IMR-90 (cell line): ENCODE measurements at regions not wholly inside any gene's neighbourhood (a gene's known extent, or its start where the extent isn't known, plus 50 kb on each side); places are given as distances from the start of the nearest gene placed in this dataset.

Experiments used
- ATAC-seq: fragments of 200-7000 bp; cut with Tn5 transposase; 2 replicates; pipeline ENCODE4 v1.9.1; 2020; ENCODE audit warnings: low read depth, mild to moderate bottlenecking, moderate library complexity
- BruUV-seq: library from RNA; stranded (reverse); fragments of 400-500 nt; replicated peaks from 2 replicates; lab custom pipeline; 2021; lab: Mats Ljungman, UMichigan
- CTCF ChIA-PET: fragments of 300-600 bp; formaldehyde crosslinking; extraction: SDS; loops from one replicate; lab custom pipeline; 2021; ENCODE audit warnings: antibody characterized with exemption; lab: Yijun Ruan, JAX
- POLR2A ChIA-PET: fragments of 300-600 bp; sonication (Branson Sonifier 250); formaldehyde crosslinking; loops from one replicate; lab custom pipeline; 2022; ENCODE audit warnings: antibody characterized with exemption; ENCODE audit not compliant: unreplicated experiment; lab: Charles Lee
- DNase-seq: peaks from one replicate; pipeline ENCODE4 v3.0.0; 2013
- H2AFZ ChIP-seq: replicated peaks from 2 replicates; pipeline ENCODE3; 2013; ENCODE audit warnings: low read length, mild to moderate bottlenecking; ENCODE audit not compliant: poor library complexity
- H2AK5ac ChIP-seq: 2 replicates; pipeline ENCODE4 v1.6.1; 2013; ENCODE audit warnings: low read depth, low read length, inconsistent platforms
- H2AK9ac ChIP-seq: replicated peaks from 2 replicates; pipeline ENCODE3; 2013; ENCODE audit warnings: mild to moderate bottlenecking, low read depth, low read length, moderate library complexity; ENCODE audit not compliant: poor library complexity
- H2BK120ac ChIP-seq: 2 replicates; pipeline ENCODE4 v1.6.1; 2013; ENCODE audit warnings: low read depth, low read length, inconsistent platforms
- H2BK15ac ChIP-seq: 3 replicates; pipeline ENCODE4 v1.6.1; 2013; ENCODE audit warnings: low read depth, low read length, inconsistent platforms
- H2BK20ac ChIP-seq: 2 replicates; pipeline ENCODE4 v1.6.1; 2013; ENCODE audit warnings: low read depth, mild to moderate bottlenecking, inconsistent platforms, low read length, moderate library complexity
- H2BK5ac ChIP-seq: 2 replicates; pipeline ENCODE4 v1.6.1; 2013; ENCODE audit warnings: mild to moderate bottlenecking, low read depth, low read length, inconsistent platforms; ENCODE audit not compliant: poor library complexity, severe bottlenecking
- H3K14ac ChIP-seq: replicated peaks from 2 replicates; pipeline ENCODE4 v1.6.1; 2013; ENCODE audit warnings: low read depth, low read length, inconsistent platforms
- H3K18ac ChIP-seq: 2 replicates; pipeline ENCODE4 v1.6.1; 2013; ENCODE audit warnings: low read depth, low read length, control low read depth
- H3K23ac ChIP-seq: 2 replicates; pipeline ENCODE4 v1.6.1; 2013; ENCODE audit warnings: low read depth, low read length, inconsistent platforms
- H3K27ac ChIP-seq: 2 replicates; pipeline ENCODE4 v1.5.1; 2013; ENCODE audit warnings: mild to moderate bottlenecking, control low read depth, low read length; ENCODE audit not compliant: insufficient read depth
- H3K27me3 ChIP-seq: 2 replicates; pipeline ENCODE4 v1.6.1; 2013; ENCODE audit warnings: low read length; ENCODE audit not compliant: control insufficient read depth, insufficient read depth
- H3K36me3 ChIP-seq: 2 replicates; pipeline ENCODE4 v1.6.1; 2013; ENCODE audit warnings: low read length, mixed read lengths; ENCODE audit not compliant: control insufficient read depth, insufficient read depth
- H3K4ac ChIP-seq: 2 replicates; pipeline ENCODE4 v1.6.1; 2013; ENCODE audit warnings: low read depth, low read length, inconsistent platforms
- H3K4me1 ChIP-seq: 2 replicates; pipeline ENCODE4 v1.6.1; 2013; ENCODE audit warnings: low read length, mixed read lengths; ENCODE audit not compliant: control insufficient read depth, insufficient read depth
- H3K4me2 ChIP-seq: 2 replicates; pipeline ENCODE4 v1.6.1; 2013; ENCODE audit warnings: low read depth, mild to moderate bottlenecking, control low read depth, low read length, moderate library complexity
- H3K4me3 ChIP-seq: 2 replicates; pipeline ENCODE4 v1.5.1; 2013; ENCODE audit warnings: low read depth, mild to moderate bottlenecking, control low read depth, low read length, moderate library complexity; ENCODE audit not compliant: insufficient read depth
- H3K56ac ChIP-seq: 2 replicates; pipeline ENCODE4 v1.6.1; 2013; ENCODE audit warnings: low read length, inconsistent platforms; ENCODE audit not compliant: insufficient read depth; ENCODE audit errors: extremely low read depth
- H3K79me1 ChIP-seq, 2 experiments: 2 replicates each; pipeline ENCODE4 v1.6.1; 2013; ENCODE audit warnings: low read length in 2 of 2, inconsistent platforms in 1 of 2, low read depth in 1 of 2
- H3K9ac ChIP-seq: 2 replicates; pipeline ENCODE4 v1.6.1; 2013; ENCODE audit warnings: low read depth, low read length, control low read depth
- H3K9me1 ChIP-seq: 2 replicates; pipeline ENCODE4 v1.6.1; 2013; ENCODE audit warnings: low read length, inconsistent platforms; ENCODE audit not compliant: insufficient read depth
- H3K9me3 ChIP-seq: 2 replicates; pipeline ENCODE4 v1.6.1; 2013; ENCODE audit warnings: low read length; ENCODE audit not compliant: control insufficient read depth, insufficient read depth
- H4K20me1 ChIP-seq: 2 replicates; pipeline ENCODE4 v1.6.1; 2013; ENCODE audit warnings: low read length, inconsistent platforms; ENCODE audit not compliant: insufficient read depth
- H4K5ac ChIP-seq: 2 replicates; pipeline ENCODE4 v1.6.1; 2013; ENCODE audit warnings: mild to moderate bottlenecking, low read depth, low read length, control low read depth
- H4K8ac ChIP-seq, 2 experiments: 2 replicates each; pipeline ENCODE4 v1.6.1; 2013; ENCODE audit warnings: low read depth in 2 of 2, low read length in 2 of 2, control low read depth in 1 of 2, inconsistent platforms in 1 of 2
- H4K91ac ChIP-seq: 2 replicates; pipeline ENCODE4 v1.6.1; 2013; ENCODE audit warnings: low read depth, low read length, inconsistent platforms; ENCODE audit not compliant: insufficient read depth
- BHLHE40 ChIP-seq: fragments of 150-350 bp; IDR thresholded peaks from 2 replicates; pipeline ENCODE4 v1.6.1; 2016; ENCODE audit warnings: mild to moderate bottlenecking, low read depth, low read length
- CEBPB ChIP-seq: IDR thresholded peaks from 2 replicates; pipeline ENCODE4 v1.6.1; 2012; ENCODE audit warnings: low read depth, low read length, improper control_type of control experiment
- MAFK ChIP-seq: IDR thresholded peaks from 2 replicates; pipeline ENCODE4 v1.6.1; 2012; ENCODE audit warnings: low read depth, low read length, improper control_type of control experiment
- MXI1 ChIP-seq: IDR thresholded peaks from 2 replicates; pipeline ENCODE4 v1.6.1; 2012; ENCODE audit warnings: low read depth, mild to moderate bottlenecking, low read length, moderate library complexity, borderline replicate concordance
- NFE2L2 ChIP-seq: fragments of 150-350 bp; IDR thresholded peaks from 2 replicates; pipeline ENCODE4 v1.6.1; 2016; ENCODE audit warnings: low read depth, mild to moderate bottlenecking, low read length
- POLR2A ChIP-seq: IDR thresholded peaks from 2 replicates; pipeline ENCODE4 v1.6.1; 2012; ENCODE audit warnings: mild to moderate bottlenecking, low read depth, low read length
- RAD21 ChIP-seq: IDR thresholded peaks from 2 replicates; pipeline ENCODE4 v1.6.1; 2012; ENCODE audit warnings: low read length, improper control_type of control experiment
- RCOR1 ChIP-seq: IDR thresholded peaks from 2 replicates; pipeline ENCODE4 v1.6.1; 2012; ENCODE audit warnings: mild to moderate bottlenecking, low read length, improper control_type of control experiment; ENCODE audit not compliant: insufficient replicate concordance
- WGBS, 2 experiments: methylation state at CpG; one replicate each; pipeline versions ENCODE4 v1.1.5 to v1.1.7; 2013; ENCODE audit warnings: missing lambda C conversion rate in 2 of 2; ENCODE audit not compliant: insufficient read length in 1 of 2; ENCODE audit errors: extremely low coverage in 2 of 2; 5-methylcytosine and 5-hydroxymethylcytosine counted together
- dilution Hi-C: fragments of 300-500 bp; cut with HindIII; formaldehyde crosslinking; loops from one replicate; pipeline ENCODE4 v1.14.3; 2018; ENCODE audit warnings: low sequenced_read_pairs; ENCODE audit not compliant: unreplicated experiment
- in situ Hi-C: fragments of 300-500 bp; cut with MboI; formaldehyde crosslinking; loops from 3 replicates; pipeline ENCODE4 v1.14.3; 2019; ENCODE audit warnings: low sequenced_read_pairs, inconsistent platforms, mixed read lengths
- intact Hi-C: fragments of 100-400 bp; cut with micrococcal nuclease; formaldehyde crosslinking; loops from 2 replicates; pipeline ENCODE4 v1.10.0; 2022
- TF ChIP-seq, protein P1 (sequence below): fragments of 150-350 bp; IDR thresholded peaks from 2 replicates; pipeline ENCODE4 v1.6.1; 2017; ENCODE audit warnings: mild to moderate bottlenecking, antibody characterized with exemption, low read length, low read depth
- TF ChIP-seq, protein P2 (sequence below): conservative IDR thresholded peaks from 2 replicates; pipeline ENCODE4 v1.5.1; 2012; ENCODE audit warnings: mild to moderate bottlenecking, low read depth, low read length, improper control_type of control experiment
- TF ChIP-seq, protein P3 (sequence below): fragments of 150-350 bp; IDR thresholded peaks from 2 replicates; pipeline ENCODE4 v1.6.1; 2016; ENCODE audit warnings: low read depth, mild to moderate bottlenecking, low read length, moderate library complexity, borderline replicate concordance

DNA sequence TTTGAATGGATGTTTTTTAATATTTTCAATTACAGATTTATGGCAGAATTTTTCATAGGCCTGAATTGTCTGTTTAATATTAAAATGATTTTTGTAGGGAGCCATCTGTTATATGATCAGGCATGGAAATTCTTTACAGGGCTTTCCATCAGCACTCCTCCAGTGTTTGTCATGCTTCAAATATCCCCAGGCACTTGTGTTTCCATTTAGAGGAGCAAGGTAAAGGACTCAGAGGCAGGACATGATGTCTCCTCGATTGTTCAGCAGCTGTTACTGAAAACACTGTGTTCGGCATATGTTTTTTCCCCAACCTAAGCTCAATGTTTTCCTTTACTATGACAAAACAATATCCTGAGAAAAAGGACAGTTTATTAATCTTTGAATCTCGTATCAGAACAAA, 172.3 kb upstream of the RFX3 start:
- TF ChIP-seq, protein P1, sequence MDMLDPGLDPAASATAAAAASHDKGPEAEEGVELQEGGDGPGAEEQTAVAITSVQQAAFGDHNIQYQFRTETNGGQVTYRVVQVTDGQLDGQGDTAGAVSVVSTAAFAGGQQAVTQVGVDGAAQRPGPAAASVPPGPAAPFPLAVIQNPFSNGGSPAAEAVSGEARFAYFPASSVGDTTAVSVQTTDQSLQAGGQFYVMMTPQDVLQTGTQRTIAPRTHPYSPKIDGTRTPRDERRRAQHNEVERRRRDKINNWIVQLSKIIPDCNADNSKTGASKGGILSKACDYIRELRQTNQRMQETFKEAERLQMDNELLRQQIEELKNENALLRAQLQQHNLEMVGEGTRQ, result no peak
- TF ChIP-seq RCOR1 (no peak), NFE2L2 (no peak), RAD21 (no peak), POLR2A (no peak), BHLHE40 (no peak), MXI1 (no peak), MAFK (no peak), CEBPB (no peak)
- TF ChIP-seq, protein P2, sequence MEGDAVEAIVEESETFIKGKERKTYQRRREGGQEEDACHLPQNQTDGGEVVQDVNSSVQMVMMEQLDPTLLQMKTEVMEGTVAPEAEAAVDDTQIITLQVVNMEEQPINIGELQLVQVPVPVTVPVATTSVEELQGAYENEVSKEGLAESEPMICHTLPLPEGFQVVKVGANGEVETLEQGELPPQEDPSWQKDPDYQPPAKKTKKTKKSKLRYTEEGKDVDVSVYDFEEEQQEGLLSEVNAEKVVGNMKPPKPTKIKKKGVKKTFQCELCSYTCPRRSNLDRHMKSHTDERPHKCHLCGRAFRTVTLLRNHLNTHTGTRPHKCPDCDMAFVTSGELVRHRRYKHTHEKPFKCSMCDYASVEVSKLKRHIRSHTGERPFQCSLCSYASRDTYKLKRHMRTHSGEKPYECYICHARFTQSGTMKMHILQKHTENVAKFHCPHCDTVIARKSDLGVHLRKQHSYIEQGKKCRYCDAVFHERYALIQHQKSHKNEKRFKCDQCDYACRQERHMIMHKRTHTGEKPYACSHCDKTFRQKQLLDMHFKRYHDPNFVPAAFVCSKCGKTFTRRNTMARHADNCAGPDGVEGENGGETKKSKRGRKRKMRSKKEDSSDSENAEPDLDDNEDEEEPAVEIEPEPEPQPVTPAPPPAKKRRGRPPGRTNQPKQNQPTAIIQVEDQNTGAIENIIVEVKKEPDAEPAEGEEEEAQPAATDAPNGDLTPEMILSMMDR, result no peak
- TF ChIP-seq, protein P3, sequence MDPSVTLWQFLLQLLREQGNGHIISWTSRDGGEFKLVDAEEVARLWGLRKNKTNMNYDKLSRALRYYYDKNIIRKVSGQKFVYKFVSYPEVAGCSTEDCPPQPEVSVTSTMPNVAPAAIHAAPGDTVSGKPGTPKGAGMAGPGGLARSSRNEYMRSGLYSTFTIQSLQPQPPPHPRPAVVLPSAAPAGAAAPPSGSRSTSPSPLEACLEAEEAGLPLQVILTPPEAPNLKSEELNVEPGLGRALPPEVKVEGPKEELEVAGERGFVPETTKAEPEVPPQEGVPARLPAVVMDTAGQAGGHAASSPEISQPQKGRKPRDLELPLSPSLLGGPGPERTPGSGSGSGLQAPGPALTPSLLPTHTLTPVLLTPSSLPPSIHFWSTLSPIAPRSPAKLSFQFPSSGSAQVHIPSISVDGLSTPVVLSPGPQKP, result no peak
- Histone ChIP-seq H4K20me1 (no peaks in the 10 kb centered on the region), H3K56ac (no peak overlapping the region), H4K91ac (no peak overlapping the region), H3K9me3 (no peaks in the 10 kb centered on the region), H2BK20ac (no peak overlapping the region), H3K36me3 (no peaks in the 10 kb centered on the region), H2BK15ac (no peak overlapping the region), H2AK9ac (no peak overlapping the region), H3K27me3 (peaks cover 11% of the 10 kb centered on the region), H4K8ac (no peak overlapping the region), H3K9ac (no peak overlapping the region), H3K4me3 (no peak overlapping the region), H3K9me1 (no peaks in the 10 kb centered on the region), H3K27ac (no peak overlapping the region), H3K79me1 (no peaks in the 10 kb centered on the region), H3K23ac (no peak overlapping the region), H2AFZ (no peak overlapping the region), H2AK5ac (no peak overlapping the region), H3K4me1 (no peaks in the 10 kb centered on the region), H3K18ac (no peak overlapping the region), H3K14ac (no peak overlapping the region), H2BK5ac (no peak overlapping the region), H3K4me2 (no peak overlapping the region), H2BK120ac (no peak overlapping the region), H3K4ac (no peak overlapping the region), H4K5ac (no peak overlapping the region)
- intact Hi-C loops (no loop called here), dilution Hi-C loops (no loop called here), in situ Hi-C loops (no loop called here)
- ATAC-seq, result no peak
- DNase-seq, result no peak
- ChIA-PET POLR2A (interaction anchor here (0.6 kb wide), 1 partner anchor 1056 kb away, joined by 3 read pairs; no protein-coding TSS in a partner anchor), CTCF (interaction anchor here (1.2 kb wide), 1 partner anchor 24 kb away, joined by 3 read pairs; no protein-coding TSS in a partner anchor)
- BruUV-seq, result no TSS peak
- WGBS, 2 experiments, result 80% methylated on average over 2 of the region's 3 CpGs; no CpG with 5 or more reads in 1 of the 2 experiments
